HL-60 (cell line): ENCODE measurements at regions not wholly inside any gene's neighbourhood (a gene's known extent, or its start where the extent isn't known, plus 50 kb on each side); places are given as distances from the start of the nearest gene placed in this dataset.

Source experiments
- DNase-seq, 2 experiments: peaks; one replicate each; pipeline ENCODE4 v3.0.0-alpha.2; 2010 to 2020; ENCODE audit warnings: low read depth in 1 of 2, low spot score in 1 of 2
- H3K27ac ChIP-seq: fragments of 250-450 bp; sonication (Bioruptor Pico); replicated peaks from 2 replicates; pipeline ENCODE4 v1.5.1; 2020; ENCODE audit warnings: mild to moderate bottlenecking, moderate library complexity
- H3K27me3 ChIP-seq: fragments of 250-450 bp; sonication (Bioruptor Pico); 2 replicates; pipeline ENCODE4 v1.5.1; 2021; ENCODE audit warnings: mild to moderate bottlenecking, moderate library complexity; ENCODE audit not compliant: insufficient read depth, poor library complexity, severe bottlenecking
- H3K4me3 ChIP-seq: replicated peaks from 2 replicates; pipeline ENCODE4 v1.5.1; 2011; ENCODE audit warnings: mild to moderate bottlenecking, control low read depth, low read length; ENCODE audit not compliant: insufficient read depth
- CTCF ChIP-seq: IDR thresholded peaks from one replicate; pipeline ENCODE4 v1.5.1; 2011; ENCODE audit warnings: low read length, control low read depth, inconsistent platforms; ENCODE audit not compliant: insufficient read depth
- GABPA ChIP-seq: IDR thresholded peaks from 2 replicates; pipeline ENCODE4 v1.6.1; 2012; ENCODE audit warnings: low read depth
- POLR2AphosphoS5 ChIP-seq: IDR thresholded peaks from 2 replicates; pipeline ENCODE4 v1.6.1; 2012; ENCODE audit warnings: low read depth
- REST ChIP-seq: IDR thresholded peaks from 2 replicates; pipeline ENCODE4 v1.6.1; 2012; ENCODE audit warnings: low read depth; ENCODE audit not compliant: insufficient replicate concordance
- SPI1 ChIP-seq: IDR thresholded peaks from 2 replicates; pipeline ENCODE4 v1.6.1; 2012; ENCODE audit warnings: low read depth, mild to moderate bottlenecking, borderline replicate concordance

- DNase-seq: no peak
- Histone ChIP-seq H3K27ac (no peak overlapping the region), H3K4me3 (no peak overlapping the region), H3K27me3 (no peaks in the 10 kb centered on the region)
- TF ChIP-seq POLR2AphosphoS5 (no peak), GABPA (no peak), REST (no peak), CTCF (no peak), SPI1 (no peak)
Measured at GRCh38 chrX:20653070-20653469, 386.4 kb upstream of the RPS6KA3 start.

- H3K27me3 ChIP-seq: no peaks in the 10 kb centered on the region
- H3K4me3 ChIP-seq: no peak overlapping the region
- DNase-seq: no peak
- no peak overlapping the region for H3K27ac ChIP-seq
- no peak for TF ChIP-seq POLR2AphosphoS5
- no peak for TF ChIP-seq CTCF
- no peak for TF ChIP-seq GABPA
- no peak for TF ChIP-seq SPI1
- no peak for TF ChIP-seq REST
Measured at GRCh38 chrX:20641954-20642353, 375.2 kb upstream of the RPS6KA3 start.

DNA sequence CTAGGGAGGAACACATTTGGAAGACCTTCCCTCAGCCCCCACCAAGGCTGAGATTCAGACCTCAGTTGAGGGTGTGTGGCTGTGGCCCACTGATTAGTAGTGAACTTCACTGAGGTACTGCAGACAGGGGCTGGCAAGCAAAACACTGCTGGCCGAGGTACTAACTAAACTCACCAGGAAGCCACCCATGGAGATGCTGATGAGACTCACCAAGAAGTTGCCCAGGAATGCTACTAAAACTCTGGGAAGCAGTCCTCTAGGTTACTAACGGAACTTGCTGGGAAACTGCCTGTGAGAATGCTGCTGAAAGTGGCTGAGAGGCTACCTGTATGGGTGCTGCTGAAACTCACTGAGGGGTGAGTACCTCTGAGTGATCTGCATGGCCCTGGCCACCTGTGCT, 372.4 kb upstream of the RPS6KA3 start:
- DNase-seq: no peak
- Histone ChIP-seq H3K27ac (no peak overlapping the region), H3K27me3 (no peaks in the 10 kb centered on the region), H3K4me3 (no peak overlapping the region)
- TF ChIP-seq REST (no peak), POLR2AphosphoS5 (no peak), CTCF (no peak), GABPA (no peak), SPI1 (no peak)
